ENCODE measurements at regions not wholly inside any gene's neighbourhood (a gene's known extent, or its start where the extent isn't known, plus 50 kb on each side); places are given as distances from the start of the nearest gene placed in this dataset.

- intact Hi-C loops (cut with micrococcal nuclease), result no loop called here
- Mint-ChIP-seq H3K27me3 (no peaks in the 10 kb centered on the region), H3K4me3 (no peak overlapping the region)
Observed at GRCh38 chr2:220531216-220531615, 903.8 kb downstream of the SLC4A3 start.

GRCh38 chr2:220533485-220533884, 906.1 kb downstream of the SLC4A3 start:
- no peak overlapping the region for H3K27ac Mint-ChIP-seq
- intact Hi-C loops (cut with micrococcal nuclease), result no loop called here
- no peak overlapping the region for H3K4me3 Mint-ChIP-seq
- H3K4me1 Mint-ChIP-seq (ENCODE audit: low read depth), result no peaks in the 10 kb centered on the region
- H3K36me3 Mint-ChIP-seq (ENCODE audit: low read depth), result no peaks in the 10 kb centered on the region
- peaks cover 48% of the 10 kb centered on the region for H3K9me3 Mint-ChIP-seq
- H3K27me3 Mint-ChIP-seq, result no peaks in the 10 kb centered on the region

More at GRCh38 chr2:220531216-220531615, 903.8 kb downstream of the SLC4A3 start:
- Mint-ChIP-seq H3K27ac (no peak overlapping the region), H3K9me3 (peaks cover 48% of the 10 kb centered on the region), H3K36me3 (ENCODE audit: low read depth) (no peaks in the 10 kb centered on the region), H3K4me1 (ENCODE audit: low read depth) (no peaks in the 10 kb centered on the region)

- Mint-ChIP-seq H3K27me3 (no peaks in the 10 kb centered on the region), H3K4me3 (no peak overlapping the region), H3K27ac (no peak overlapping the region), H3K9me3 (peaks cover 39% of the 10 kb centered on the region), H3K4me1 (ENCODE audit: low read depth) (no peaks in the 10 kb centered on the region), H3K36me3 (ENCODE audit: low read depth) (no peaks in the 10 kb centered on the region)
- intact Hi-C loops (cut with micrococcal nuclease), result no loop called here
Observed at GRCh38 chr2:220539481-220539880, 912.1 kb downstream of the SLC4A3 start.

GRCh38 chr2:220544049-220544448, 916.6 kb downstream of the SLC4A3 start:
- no peaks in the 10 kb centered on the region for H3K36me3 Mint-ChIP-seq (ENCODE audit: low read depth)
- no peak overlapping the region for H3K27ac Mint-ChIP-seq
- H3K4me1 Mint-ChIP-seq (ENCODE audit: low read depth), result no peaks in the 10 kb centered on the region
- H3K9me3 Mint-ChIP-seq, result peaks cover 26% of the 10 kb centered on the region
- no peaks in the 10 kb centered on the region for H3K27me3 Mint-ChIP-seq
- no peak overlapping the region for H3K4me3 Mint-ChIP-seq
- intact Hi-C loops (cut with micrococcal nuclease), result no loop called here

GRCh38 chr2:220550995-220551700, 923.7 kb downstream of the SLC4A3 start:
- H3K36me3 Mint-ChIP-seq (ENCODE audit: low read depth), result no peaks in the 10 kb centered on the region
- peaks cover 15% of the 10 kb centered on the region for H3K9me3 Mint-ChIP-seq
- no peaks in the 10 kb centered on the region for H3K4me1 Mint-ChIP-seq (ENCODE audit: low read depth)
- no peaks in the 10 kb centered on the region for H3K27me3 Mint-ChIP-seq
- intact Hi-C loops (cut with micrococcal nuclease), result no loop called here
- no peak overlapping the region for H3K4me3 Mint-ChIP-seq
- no peak overlapping the region for H3K27ac Mint-ChIP-seq

- H3K9me3 Mint-ChIP-seq, result peaks cover 17% of the 10 kb centered on the region
- no peaks in the 10 kb centered on the region for H3K4me1 Mint-ChIP-seq (ENCODE audit: low read depth)
- no peaks in the 10 kb centered on the region for H3K36me3 Mint-ChIP-seq (ENCODE audit: low read depth)
- no peak overlapping the region for H3K4me3 Mint-ChIP-seq
- intact Hi-C loops (cut with micrococcal nuclease), result no loop called here
- no peaks in the 10 kb centered on the region for H3K27me3 Mint-ChIP-seq
- no peak overlapping the region for H3K27ac Mint-ChIP-seq
Observed at GRCh38 chr2:220552790-220553535, 925.5 kb downstream of the SLC4A3 start.

- Mint-ChIP-seq H3K27me3 (no peaks in the 10 kb centered on the region), H3K27ac (no peak overlapping the region), H3K36me3 (ENCODE audit: low read depth) (no peaks in the 10 kb centered on the region), H3K4me1 (ENCODE audit: low read depth) (no peaks in the 10 kb centered on the region), H3K4me3 (no peak overlapping the region), H3K9me3 (peaks cover 25% of the 10 kb centered on the region)
- intact Hi-C loops (cut with micrococcal nuclease), result no loop called here
Observed at GRCh38 chr2:220555961-220556630, 928.7 kb downstream of the SLC4A3 start.

- no peak overlapping the region for H3K4me3 Mint-ChIP-seq
- peaks cover 25% of the 10 kb centered on the region for H3K9me3 Mint-ChIP-seq
- no peaks in the 10 kb centered on the region for H3K27me3 Mint-ChIP-seq
- H3K36me3 Mint-ChIP-seq (ENCODE audit: low read depth), result no peaks in the 10 kb centered on the region
- intact Hi-C loops (cut with micrococcal nuclease), result no loop called here
- no peaks in the 10 kb centered on the region for H3K4me1 Mint-ChIP-seq (ENCODE audit: low read depth)
- no peak overlapping the region for H3K27ac Mint-ChIP-seq
Observed at GRCh38 chr2:220556658-220557057, 929.2 kb downstream of the SLC4A3 start.

- Mint-ChIP-seq H3K9me3 (peaks cover 17% of the 10 kb centered on the region), H3K4me1 (ENCODE audit: low read depth) (no peaks in the 10 kb centered on the region), H3K27me3 (no peaks in the 10 kb centered on the region), H3K36me3 (ENCODE audit: low read depth) (no peaks in the 10 kb centered on the region), H3K27ac (no peak overlapping the region), H3K4me3 (no peak overlapping the region)
- intact Hi-C loops (cut with micrococcal nuclease), result no loop called here
Observed at GRCh38 chr2:220560192-220560591, 932.8 kb downstream of the SLC4A3 start.

- intact Hi-C loops (cut with micrococcal nuclease), result no loop called here
- Mint-ChIP-seq H3K4me3 (no peak overlapping the region), H3K27me3 (no peaks in the 10 kb centered on the region), H3K4me1 (ENCODE audit: low read depth) (no peaks in the 10 kb centered on the region), H3K36me3 (ENCODE audit: low read depth) (no peaks in the 10 kb centered on the region), H3K9me3 (peaks cover 8% of the 10 kb centered on the region), H3K27ac (no peak overlapping the region)
Observed at GRCh38 chr2:220562375-220563140, 935.1 kb downstream of the SLC4A3 start.

GRCh38 chr2:220568296-220568695, 940.9 kb downstream of the SLC4A3 start:
- Mint-ChIP-seq H3K36me3 (ENCODE audit: low read depth) (no peaks in the 10 kb centered on the region), H3K4me1 (ENCODE audit: low read depth) (no peaks in the 10 kb centered on the region), H3K27ac (no peak overlapping the region), H3K9me3 (peaks cover 11% of the 10 kb centered on the region), H3K27me3 (no peaks in the 10 kb centered on the region), H3K4me3 (no peak overlapping the region)
- intact Hi-C loops (cut with micrococcal nuclease), result no loop called here

- intact Hi-C loops (cut with micrococcal nuclease), result no loop called here
- Mint-ChIP-seq H3K27ac (no peak overlapping the region), H3K4me1 (ENCODE audit: low read depth) (no peaks in the 10 kb centered on the region), H3K9me3 (peaks cover 11% of the 10 kb centered on the region), H3K36me3 (ENCODE audit: low read depth) (no peaks in the 10 kb centered on the region), H3K4me3 (no peak overlapping the region), H3K27me3 (no peaks in the 10 kb centered on the region)
Observed at GRCh38 chr2:220569112-220569897, 941.9 kb downstream of the SLC4A3 start.

GRCh38 chr2:220572385-220572784, 945.0 kb downstream of the SLC4A3 start:
- Mint-ChIP-seq H3K27ac (no peak overlapping the region), H3K4me1 (ENCODE audit: low read depth) (no peaks in the 10 kb centered on the region), H3K4me3 (no peak overlapping the region), H3K27me3 (no peaks in the 10 kb centered on the region), H3K36me3 (ENCODE audit: low read depth) (no peaks in the 10 kb centered on the region), H3K9me3 (peaks cover 21% of the 10 kb centered on the region)
- intact Hi-C loops (cut with micrococcal nuclease), result no loop called here
